AG08395 (cell line): ENCODE measurements at regions not wholly inside any gene's neighbourhood (a gene's known extent, or its start where the extent isn't known, plus 50 kb on each side); places are given as distances from the start of the nearest gene placed in this dataset.

Experiments used
- DNase-seq: peaks from one replicate; pipeline ENCODE4 v3.0.0; 2012; ENCODE audit warnings: mixed read lengths, low spot score

GRCh38 chr11:27968461-27968860, 139.5 kb downstream of the KIF18A start:
- DNase-seq = no peak

GRCh38 chr11:27965559-27965958, 142.4 kb downstream of the KIF18A start:
- DNase-seq = no peak

GRCh38 chr11:27963370-27963769, 144.6 kb downstream of the KIF18A start:
- DNase-seq = no peak

GRCh38 chr11:27949951-27950738, 157.8 kb downstream of the KIF18A start:
- no peak for DNase-seq

- no peak for DNase-seq
Measured at GRCh38 chr11:27945348-27945747, 162.6 kb downstream of the KIF18A start.

GRCh38 chr11:27938011-27938410, 169.9 kb downstream of the KIF18A start:
- no peak for DNase-seq

- DNase-seq = peak; percentile 88
Measured at GRCh38 chr11:27934830-27935145, 173.2 kb downstream of the KIF18A start.

- peak; percentile 92 for DNase-seq
Measured at GRCh38 chr11:27933992-27934829, 173.7 kb downstream of the KIF18A start.

GRCh38 chr11:27931770-27932169, 176.2 kb downstream of the KIF18A start:
- DNase-seq = no peak

GRCh38 chr11:27930946-27931345, 177.0 kb downstream of the KIF18A start:
- DNase-seq = no peak

- no peak for DNase-seq
Measured at GRCh38 chr11:27928809-27929208, 179.1 kb downstream of the KIF18A start.

GRCh38 chr11:27926981-27927481, 180.9 kb downstream of the KIF18A start:
- DNase-seq = peak; percentile 87

- no peak for DNase-seq
Measured at GRCh38 chr11:27926486-27926885, 181.5 kb downstream of the KIF18A start.

- no peak for DNase-seq
Measured at GRCh38 chr11:27921472-27921871, 186.5 kb downstream of the KIF18A start.

GRCh38 chr11:27916541-27917100, 191.3 kb downstream of the KIF18A start:
- no peak for DNase-seq

- DNase-seq = peak; percentile 25
Measured at GRCh38 chr11:27914080-27914479, 193.9 kb downstream of the KIF18A start.

- DNase-seq = peak; percentile 15
Measured at GRCh38 chr11:27913650-27914049, 194.3 kb downstream of the KIF18A start.

GRCh38 chr11:27912916-27913315, 195.0 kb downstream of the KIF18A start:
- no peak for DNase-seq

GRCh38 chr11:27910186-27910931, 197.6 kb downstream of the KIF18A start:
- no peak for DNase-seq

- DNase-seq = no peak
Measured at GRCh38 chr11:27909386-27909785, 198.6 kb downstream of the KIF18A start.

- DNase-seq = no peak
Measured at GRCh38 chr11:27908621-27909020, 199.3 kb downstream of the KIF18A start.

GRCh38 chr11:27907530-27907929, 200.4 kb downstream of the KIF18A start:
- no peak for DNase-seq
